DND-41 (cell line): ENCODE measurements at regions not wholly inside any gene's neighbourhood (a gene's known extent, or its start where the extent isn't known, plus 50 kb on each side); places are given as distances from the start of the nearest gene placed in this dataset.

Experiments
- ATAC-seq: fragments of 200-7000 bp; cut with Tn5 transposase; 3 replicates; pipeline ENCODE4 v1.9.1; 2021; ENCODE audit warnings: low read depth; ENCODE audit not compliant: insufficient read depth
- DNase-seq: peaks from one replicate; pipeline ENCODE4 v3.0.0-alpha.2; 2020
- H2AFZ ChIP-seq: 2 replicates; pipeline ENCODE4 v1.6.0; 2012; ENCODE audit warnings: low read depth, low read length
- H3K27ac ChIP-seq: 2 replicates; pipeline ENCODE4 v1.5.1; 2012; ENCODE audit warnings: low read length, inconsistent platforms
- H3K27me3 ChIP-seq: fragments of 200-600 bp; sonication (generic); 2 replicates; pipeline ENCODE4 v1.6.0; 2012; ENCODE audit warnings: low read length, mild to moderate bottlenecking, inconsistent platforms; ENCODE audit not compliant: insufficient read depth, poor library complexity
- H3K36me3 ChIP-seq: 2 replicates; pipeline ENCODE4 v1.5.1; 2012; ENCODE audit warnings: low read length, inconsistent platforms; ENCODE audit not compliant: insufficient read depth
- H3K4me1 ChIP-seq: 2 replicates; pipeline ENCODE4 v1.5.1; 2012; ENCODE audit warnings: mild to moderate bottlenecking, low read length; ENCODE audit not compliant: insufficient read depth
- H3K4me2 ChIP-seq: 2 replicates; pipeline ENCODE4 v1.6.0; 2012; ENCODE audit warnings: mild to moderate bottlenecking, moderate library complexity, low read length, inconsistent platforms; ENCODE audit not compliant: insufficient read depth
- H3K4me3 ChIP-seq, 2 experiments: fragments of 200-600 bp in 1 of 2; shearing (Covaris generic) in 1 of 2; 2 replicates each; pipeline ENCODE4 v1.5.1; 2012 to 2016; ENCODE audit warnings: inconsistent platforms in 2 of 2, low read length in 2 of 2, mild to moderate bottlenecking in 2 of 2, low read depth in 1 of 2, moderate library complexity in 1 of 2
- H3K79me2 ChIP-seq: 2 replicates; pipeline ENCODE4 v1.6.0; 2012; ENCODE audit warnings: low read length, inconsistent platforms; ENCODE audit not compliant: insufficient read depth
- H3K9ac ChIP-seq: 2 replicates; pipeline ENCODE4 v1.6.0; 2012; ENCODE audit warnings: low read depth, mild to moderate bottlenecking, inconsistent platforms, low read length, moderate library complexity
- H3K9me3 ChIP-seq: 2 replicates; pipeline ENCODE4 v1.5.1; 2012; ENCODE audit warnings: low read length, moderate library complexity, mild to moderate bottlenecking, inconsistent platforms; ENCODE audit not compliant: insufficient read depth, severe bottlenecking
- H4K20me1 ChIP-seq: 2 replicates; pipeline ENCODE4 v1.6.0; 2012; ENCODE audit warnings: low read length; ENCODE audit not compliant: insufficient read depth
- EZH2 ChIP-seq: IDR thresholded peaks from 3 replicates; pipeline ENCODE4 v1.6.1; 2012; ENCODE audit warnings: borderline replicate concordance, low read depth, mild to moderate bottlenecking, moderate library complexity, low read length, inconsistent platforms; ENCODE audit not compliant: severe bottlenecking
- TF ChIP-seq, protein P1 (sequence below): IDR thresholded peaks from 2 replicates; pipeline ENCODE4 v1.5.1; 2012; ENCODE audit warnings: borderline replicate concordance, low read length, moderate library complexity, mild to moderate bottlenecking; ENCODE audit not compliant: poor library complexity, severe bottlenecking; ENCODE audit errors: extremely low read depth

DNA sequence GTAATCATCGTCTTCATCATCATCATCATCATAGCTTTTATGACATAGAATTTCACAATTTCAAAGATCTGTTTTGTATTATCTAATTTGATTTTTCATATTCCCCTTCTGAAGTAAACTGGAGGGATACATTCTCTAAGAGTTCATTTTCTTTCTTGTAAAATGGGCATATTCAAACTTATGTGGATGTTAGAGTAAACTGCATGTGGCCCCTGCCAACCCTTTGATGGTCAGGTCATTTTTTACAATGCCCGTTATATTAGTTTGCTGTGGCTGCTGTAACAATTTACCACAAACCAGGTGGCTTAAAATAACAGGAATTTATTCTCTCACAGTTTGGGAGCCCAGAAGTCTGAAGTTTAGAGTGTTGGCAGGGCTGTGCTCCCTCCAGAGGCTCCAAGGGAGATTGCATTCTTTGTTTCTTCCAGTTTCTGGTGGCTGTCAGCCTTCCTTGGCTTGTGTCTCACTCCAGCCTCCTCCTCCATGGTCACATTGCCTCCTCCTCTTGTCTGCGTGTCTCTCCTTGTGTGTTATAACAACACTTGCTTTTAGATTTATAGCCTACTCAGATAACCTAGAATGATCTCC lies 127.5 kb upstream of the MMADHC start:
- ATAC-seq (peak; percentile 67; the same call in 2 of the 3 replicates), DNase-seq (peak; percentile 17)

DNA sequence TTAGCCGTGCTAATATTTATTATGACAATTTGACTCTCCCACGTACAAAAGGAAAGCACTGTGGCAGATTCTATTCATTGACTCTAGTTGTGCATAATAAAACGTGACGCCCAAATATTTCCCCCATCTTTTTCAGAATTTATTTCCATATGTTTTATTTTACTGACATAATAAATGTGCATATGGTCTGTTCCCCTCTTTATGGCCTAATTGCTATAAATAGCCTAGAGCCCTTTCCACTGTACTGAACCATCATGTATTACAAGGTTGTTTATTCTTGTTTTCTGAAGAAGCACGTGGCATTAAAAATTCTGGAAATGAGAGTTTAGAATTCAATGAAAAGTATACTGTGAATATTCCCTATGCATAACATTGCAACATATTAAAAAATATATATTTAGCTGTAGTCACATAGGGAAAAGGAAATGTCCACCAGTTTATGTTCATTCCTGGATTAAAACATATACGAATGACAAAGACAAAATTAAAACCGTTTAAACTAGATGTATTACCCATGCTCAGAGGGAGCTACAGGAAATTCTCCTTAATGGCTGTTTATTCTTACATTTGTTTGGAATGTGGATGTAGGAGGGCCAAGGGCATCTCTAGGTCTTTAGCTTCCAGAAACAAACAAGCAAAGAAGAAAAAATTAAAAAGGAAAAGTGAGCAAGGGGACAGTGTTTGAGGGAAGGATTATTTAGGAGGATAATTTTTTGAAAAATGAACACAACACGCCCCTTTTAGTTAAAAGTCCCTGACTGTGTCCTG lies 122.1 kb upstream of the MMADHC start:
- no peaks in the 10 kb centered on the region for H4K20me1 ChIP-seq
- no peak for TF ChIP-seq EZH2
- TF ChIP-seq, protein P1, sequence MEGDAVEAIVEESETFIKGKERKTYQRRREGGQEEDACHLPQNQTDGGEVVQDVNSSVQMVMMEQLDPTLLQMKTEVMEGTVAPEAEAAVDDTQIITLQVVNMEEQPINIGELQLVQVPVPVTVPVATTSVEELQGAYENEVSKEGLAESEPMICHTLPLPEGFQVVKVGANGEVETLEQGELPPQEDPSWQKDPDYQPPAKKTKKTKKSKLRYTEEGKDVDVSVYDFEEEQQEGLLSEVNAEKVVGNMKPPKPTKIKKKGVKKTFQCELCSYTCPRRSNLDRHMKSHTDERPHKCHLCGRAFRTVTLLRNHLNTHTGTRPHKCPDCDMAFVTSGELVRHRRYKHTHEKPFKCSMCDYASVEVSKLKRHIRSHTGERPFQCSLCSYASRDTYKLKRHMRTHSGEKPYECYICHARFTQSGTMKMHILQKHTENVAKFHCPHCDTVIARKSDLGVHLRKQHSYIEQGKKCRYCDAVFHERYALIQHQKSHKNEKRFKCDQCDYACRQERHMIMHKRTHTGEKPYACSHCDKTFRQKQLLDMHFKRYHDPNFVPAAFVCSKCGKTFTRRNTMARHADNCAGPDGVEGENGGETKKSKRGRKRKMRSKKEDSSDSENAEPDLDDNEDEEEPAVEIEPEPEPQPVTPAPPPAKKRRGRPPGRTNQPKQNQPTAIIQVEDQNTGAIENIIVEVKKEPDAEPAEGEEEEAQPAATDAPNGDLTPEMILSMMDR: no peak
- H3K9me3 ChIP-seq: no peaks in the 10 kb centered on the region
- H3K27me3 ChIP-seq: no peaks in the 10 kb centered on the region
- H3K4me1 ChIP-seq: no peaks in the 10 kb centered on the region
- H3K79me2 ChIP-seq: no peaks in the 10 kb centered on the region
- no peak overlapping the region for H3K9ac ChIP-seq
- ATAC-seq (no peak), DNase-seq (no peak)
- H3K36me3 ChIP-seq: no peaks in the 10 kb centered on the region
- no peak overlapping the region for H2AFZ ChIP-seq
- no peak overlapping the region for H3K4me2 ChIP-seq
- H3K4me3 ChIP-seq: no peak overlapping the region
- H3K27ac ChIP-seq: no peak overlapping the region

More for the DNA sequence above, 127.5 kb upstream of the MMADHC start:
- Histone ChIP-seq H3K79me2 (no peaks in the 10 kb centered on the region), H3K4me1 (no peaks in the 10 kb centered on the region), H3K36me3 (no peaks in the 10 kb centered on the region), H2AFZ (no peak overlapping the region), H4K20me1 (no peaks in the 10 kb centered on the region), H3K4me3 (no peak overlapping the region), H3K27ac (no peak overlapping the region), H3K27me3 (no peaks in the 10 kb centered on the region), H3K9ac (no peak overlapping the region), H3K9me3 (no peaks in the 10 kb centered on the region), H3K4me2 (no peak overlapping the region)
- TF ChIP-seq, protein P1: peak; percentile 68
- no peak for TF ChIP-seq EZH2

DNA sequence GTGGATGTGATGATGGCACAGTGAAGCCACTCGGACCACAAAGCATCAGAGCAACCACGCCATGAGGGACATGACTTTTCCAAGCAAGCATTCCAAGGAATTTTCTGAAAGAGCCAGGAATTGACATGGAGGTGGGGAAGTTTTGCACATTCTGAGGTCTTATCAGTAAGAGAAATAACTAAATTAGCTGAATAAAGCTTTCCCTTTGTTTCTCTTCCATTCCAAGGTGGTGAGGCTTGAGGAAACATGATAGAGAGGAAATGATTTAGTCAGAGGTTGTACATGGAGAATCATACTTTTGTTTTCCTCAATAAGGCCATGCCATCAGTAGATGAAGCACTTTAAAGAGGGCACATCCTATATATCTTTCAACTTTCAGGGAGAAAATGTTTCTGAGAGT lies 115.7 kb upstream of the MMADHC start:
- Histone ChIP-seq H2AFZ (no peak overlapping the region), H3K79me2 (no peaks in the 10 kb centered on the region), H3K4me3 (no peak overlapping the region), H3K4me2 (no peak overlapping the region), H4K20me1 (no peaks in the 10 kb centered on the region), H3K4me1 (no peaks in the 10 kb centered on the region), H3K27ac (no peak overlapping the region), H3K27me3 (no peaks in the 10 kb centered on the region), H3K9me3 (no peaks in the 10 kb centered on the region), H3K9ac (no peak overlapping the region), H3K36me3 (no peaks in the 10 kb centered on the region)
- no peak for ATAC-seq
- TF ChIP-seq, protein P1: no peak
- TF ChIP-seq EZH2: no peak
- DNase-seq: no peak
